ENCODE measurements at regions not wholly inside any gene's neighbourhood (a gene's known extent, or its start where the extent isn't known, plus 50 kb on each side); places are given as distances from the start of the nearest gene placed in this dataset.
"Not testable (repeated sequence)": the region's sequence is repeated elsewhere in the genome, so short reads cannot be mapped to it uniquely, and the experiment has no call there.

DNA sequence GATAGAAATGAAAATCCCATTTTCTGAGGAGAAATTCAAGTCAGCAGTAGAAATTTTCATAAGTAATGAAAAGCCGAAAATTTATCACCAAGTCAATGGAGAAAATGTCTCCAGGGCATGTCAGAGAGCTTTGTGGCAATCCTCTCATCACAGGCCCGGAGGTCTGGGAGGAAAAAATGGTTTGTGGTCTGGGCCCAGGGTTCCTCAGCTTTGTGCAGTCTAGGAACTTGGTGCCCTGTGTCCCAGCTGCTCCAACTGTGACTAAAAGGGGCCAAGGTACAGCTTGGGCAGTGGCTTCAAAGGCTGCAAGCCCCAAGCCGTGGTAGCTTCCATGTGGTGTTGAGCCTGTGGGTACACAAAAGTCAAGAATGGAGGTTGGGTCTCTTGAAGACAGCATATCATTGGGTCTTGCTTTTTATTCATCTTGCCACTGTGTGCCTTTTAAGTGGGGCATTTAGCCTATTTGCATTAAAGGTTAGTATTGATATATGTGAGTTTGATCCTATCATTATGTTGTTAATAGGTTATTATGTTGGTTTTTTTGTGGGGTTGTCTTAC, 608.5 kb downstream of the PDHA2 start:
- CTCF ChIA-PET, result no interaction called here
- Mint-ChIP-seq H3K27ac (no peak overlapping the region), H3K4me1 (no peaks in the 10 kb centered on the region), H3K4me3 (no peak overlapping the region), H3K27me3 (no peaks in the 10 kb centered on the region), H3K9me3 (ENCODE audit: insufficient read depth) (peaks cover 20% of the 10 kb centered on the region)
- Histone ChIP-seq H2AFZ (ENCODE audit: insufficient read depth, low read depth, low read length, poor library complexity, severe bottlenecking) (no peak overlapping the region), H3K4me3 (ENCODE audit: control extremely low read depth in 1 of 5, extremely low read depth in 1 of 5, insufficient read depth in 1 of 5, low read depth in 2 of 5, low read length in 4 of 5) (no peak overlapping the region), H3K4me2 (replicated peaks; ENCODE audit: low read depth, low read length, poor library complexity, severe bottlenecking) (no peak overlapping the region), H3K79me2 (ENCODE audit: control insufficient read depth, insufficient read depth, low read length) (no peaks in the 10 kb centered on the region), H3K9me3 (ENCODE audit: control extremely low read depth in 1 of 3, control insufficient read depth in 2 of 3, insufficient read depth in 1 of 3, low read length in 2 of 3) (peaks cover 1 to 17% (median 12%) of the 10 kb centered on the region in 3 donors), H3K4me1 (ENCODE audit: control insufficient read depth in 2 of 2, insufficient read depth in 2 of 2, low read length in 2 of 2) (no peaks in the 10 kb centered on the region), H3K36me3 (replicated peaks in 1 of 2; ENCODE audit: control extremely low read depth in 1 of 2, control insufficient read depth in 1 of 2, extremely low read depth in 1 of 2, insufficient read depth in 2 of 2, low read length in 1 of 2) (no peaks in the 10 kb centered on the region), H3K27me3 (replicated peaks in 1 of 4; ENCODE audit: control extremely low read depth in 1 of 4, control insufficient read depth in 3 of 4, insufficient read depth in 4 of 4, low read length in 3 of 4) (no peaks in the 10 kb centered on the region), H3K9ac (ENCODE audit: low read length) (no peak overlapping the region), H3K27ac (ENCODE audit: low read length in 2 of 2) (no peak overlapping the region), H4K20me1 (ENCODE audit: control insufficient read depth, insufficient read depth, low read length, poor library complexity, severe bottlenecking) (no peaks in the 10 kb centered on the region)
- 72% methylated on average over 3 of the region's 3 CpGs for WGBS (ENCODE audit: insufficient coverage)
- intact Hi-C loops (cut with micrococcal nuclease), result no loop called here
- TF ChIP-seq, protein P1, sequence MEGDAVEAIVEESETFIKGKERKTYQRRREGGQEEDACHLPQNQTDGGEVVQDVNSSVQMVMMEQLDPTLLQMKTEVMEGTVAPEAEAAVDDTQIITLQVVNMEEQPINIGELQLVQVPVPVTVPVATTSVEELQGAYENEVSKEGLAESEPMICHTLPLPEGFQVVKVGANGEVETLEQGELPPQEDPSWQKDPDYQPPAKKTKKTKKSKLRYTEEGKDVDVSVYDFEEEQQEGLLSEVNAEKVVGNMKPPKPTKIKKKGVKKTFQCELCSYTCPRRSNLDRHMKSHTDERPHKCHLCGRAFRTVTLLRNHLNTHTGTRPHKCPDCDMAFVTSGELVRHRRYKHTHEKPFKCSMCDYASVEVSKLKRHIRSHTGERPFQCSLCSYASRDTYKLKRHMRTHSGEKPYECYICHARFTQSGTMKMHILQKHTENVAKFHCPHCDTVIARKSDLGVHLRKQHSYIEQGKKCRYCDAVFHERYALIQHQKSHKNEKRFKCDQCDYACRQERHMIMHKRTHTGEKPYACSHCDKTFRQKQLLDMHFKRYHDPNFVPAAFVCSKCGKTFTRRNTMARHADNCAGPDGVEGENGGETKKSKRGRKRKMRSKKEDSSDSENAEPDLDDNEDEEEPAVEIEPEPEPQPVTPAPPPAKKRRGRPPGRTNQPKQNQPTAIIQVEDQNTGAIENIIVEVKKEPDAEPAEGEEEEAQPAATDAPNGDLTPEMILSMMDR (IDR thresholded peaks at IDR 0.05), result no peak
- no peak for TF ChIP-seq EZH2 (IDR thresholded peaks at IDR 0.05; ENCODE audit: borderline replicate concordance, insufficient read depth, low read depth, low read length, poor library complexity, severe bottlenecking)
- DNase-seq (no peak), ATAC-seq (ENCODE audit: low read depth) (no peak)
- POLR2A ChIA-PET, result no interaction called here

GRCh38 chr4:96455045-96455720, 615.3 kb downstream of the PDHA2 start:
- H3K4me2 ChIP-seq (replicated peaks; ENCODE audit: low read depth, low read length, poor library complexity, severe bottlenecking), result no peak overlapping the region
- ATAC-seq (ENCODE audit: low read depth) (no peak), DNase-seq (no peak)
- no peaks in the 10 kb centered on the region for H4K20me1 ChIP-seq (ENCODE audit: control insufficient read depth, insufficient read depth, low read length, poor library complexity, severe bottlenecking)
- H2AFZ ChIP-seq (ENCODE audit: insufficient read depth, low read depth, low read length, poor library complexity, severe bottlenecking), result no peak overlapping the region
- Mint-ChIP-seq H3K27me3 (no peaks in the 10 kb centered on the region), H3K4me3 (no peak overlapping the region), H3K27ac (no peak overlapping the region), H3K4me1 (no peaks in the 10 kb centered on the region), H3K9me3 (ENCODE audit: insufficient read depth) (peaks cover 8% of the 10 kb centered on the region)
- CTCF ChIA-PET, result no interaction called here
- peaks cover 0 to 22% (median 1%) of the 10 kb centered on the region in 3 donors for H3K9me3 ChIP-seq (ENCODE audit: control extremely low read depth in 1 of 3, control insufficient read depth in 2 of 3, insufficient read depth in 1 of 3, low read length in 2 of 3)
- H3K27ac ChIP-seq (ENCODE audit: low read length in 2 of 2), result no peak overlapping the region
- intact Hi-C loops (cut with micrococcal nuclease), result no loop called here
- WGBS (ENCODE audit: insufficient coverage), result 93% methylated on average over 5 of the region's 6 CpGs
- POLR2A ChIA-PET, result no interaction called here
- no peaks in the 10 kb centered on the region for H3K79me2 ChIP-seq (ENCODE audit: control insufficient read depth, insufficient read depth, low read length)
- H3K27me3 ChIP-seq (replicated peaks in 1 of 4; ENCODE audit: control extremely low read depth in 1 of 4, control insufficient read depth in 3 of 4, insufficient read depth in 4 of 4, low read length in 3 of 4), result no peaks in the 10 kb centered on the region
- H3K4me3 ChIP-seq (ENCODE audit: control extremely low read depth in 1 of 5, extremely low read depth in 1 of 5, insufficient read depth in 1 of 5, low read depth in 2 of 5, low read length in 4 of 5), result no peak overlapping the region
- TF ChIP-seq EZH2 (IDR thresholded peaks at IDR 0.05; ENCODE audit: borderline replicate concordance, insufficient read depth, low read depth, low read length, poor library complexity, severe bottlenecking), result no peak
- TF ChIP-seq, protein P1 (IDR thresholded peaks at IDR 0.05), result no peak
- no peak overlapping the region for H3K9ac ChIP-seq (ENCODE audit: low read length)
- no peaks in the 10 kb centered on the region for H3K36me3 ChIP-seq (replicated peaks in 1 of 2; ENCODE audit: control extremely low read depth in 1 of 2, control insufficient read depth in 1 of 2, extremely low read depth in 1 of 2, insufficient read depth in 2 of 2, low read length in 1 of 2)
- H3K4me1 ChIP-seq (ENCODE audit: control insufficient read depth in 2 of 2, insufficient read depth in 2 of 2, low read length in 2 of 2), result no peaks in the 10 kb centered on the region

- H2AFZ ChIP-seq (ENCODE audit: insufficient read depth, low read depth, low read length, poor library complexity, severe bottlenecking); H3K27ac ChIP-seq (ENCODE audit: low read length in 2 of 2); H3K4me2 ChIP-seq (replicated peaks; ENCODE audit: low read depth, low read length, poor library complexity, severe bottlenecking); H3K9me3 Mint-ChIP-seq (ENCODE audit: insufficient read depth); H3K4me3 ChIP-seq (ENCODE audit: control extremely low read depth in 1 of 5, extremely low read depth in 1 of 5, insufficient read depth in 1 of 5, low read depth in 2 of 5, low read length in 4 of 5); ATAC-seq (ENCODE audit: low read depth); CTCF ChIA-PET; intact Hi-C loops (cut with micrococcal nuclease); POLR2A ChIA-PET; H3K4me1 ChIP-seq (ENCODE audit: control insufficient read depth in 2 of 2, insufficient read depth in 2 of 2, low read length in 2 of 2); DNase-seq; H3K27me3 Mint-ChIP-seq; H3K36me3 ChIP-seq (replicated peaks in 1 of 2; ENCODE audit: control extremely low read depth in 1 of 2, control insufficient read depth in 1 of 2, extremely low read depth in 1 of 2, insufficient read depth in 2 of 2, low read length in 1 of 2); H3K27ac Mint-ChIP-seq; H3K4me3 Mint-ChIP-seq; H3K79me2 ChIP-seq (ENCODE audit: control insufficient read depth, insufficient read depth, low read length); H3K9ac ChIP-seq (ENCODE audit: low read length); H3K4me1 Mint-ChIP-seq; H3K27me3 ChIP-seq (replicated peaks in 1 of 4; ENCODE audit: control extremely low read depth in 1 of 4, control insufficient read depth in 3 of 4, insufficient read depth in 4 of 4, low read length in 3 of 4); H4K20me1 ChIP-seq (ENCODE audit: control insufficient read depth, insufficient read depth, low read length, poor library complexity, severe bottlenecking): not testable (repeated sequence)
- WGBS (ENCODE audit: insufficient coverage), result no CpG with 5 or more reads among the region's 4 CpGs
- H3K9me3 ChIP-seq (ENCODE audit: control extremely low read depth in 1 of 3, control insufficient read depth in 2 of 3, insufficient read depth in 1 of 3, low read length in 2 of 3), result peaks cover 0 to 18% (median 1%) of the 10 kb centered on the region in 3 donors
Observed at GRCh38 chr4:96458031-96458430, 618.1 kb downstream of the PDHA2 start.
